Keratinocyte (primary cell): ENCODE measurements at regions not wholly inside any gene's neighbourhood (a gene's known extent, or its start where the extent isn't known, plus 50 kb on each side); places are given as distances from the start of the nearest gene placed in this dataset.

Experiments
- DNase-seq: peaks from one replicate; pipeline ENCODE4 v3.0.0-alpha.2; 2011; ENCODE audit warnings: low read depth, missing footprints, low spot score
- FAIRE-seq: peaks from 2 replicates; lab custom pipeline; 2011; peaks lifted over from hg19 to GRCh38; lab: Jason Lieb, UNC
- H2AFZ ChIP-seq: 2 replicates; pipeline ENCODE4 v1.6.0; 2012; ENCODE audit warnings: low read length, control low read depth, inconsistent platforms; ENCODE audit not compliant: control insufficient read depth
- H3K27ac ChIP-seq: 2 replicates; pipeline ENCODE4 v1.5.1; 2011; ENCODE audit warnings: low read length; ENCODE audit not compliant: control insufficient read depth, insufficient read depth
- H3K27me3 ChIP-seq: 3 replicates; pipeline ENCODE4 v1.6.0; 2011; ENCODE audit warnings: low read length; ENCODE audit not compliant: control insufficient read depth, insufficient read depth; ENCODE audit errors: extremely low read depth
- H3K36me3 ChIP-seq, 2 experiments: 2 replicates in 1 of 2; 3 replicates in 1 of 2; pipeline ENCODE4 v1.5.1; 2011; ENCODE audit warnings: low read length in 2 of 2, mild to moderate bottlenecking in 1 of 2; ENCODE audit not compliant: control insufficient read depth in 2 of 2, insufficient read depth in 2 of 2; ENCODE audit errors: extremely low read depth in 1 of 2
- H3K4me1 ChIP-seq: 3 replicates; pipeline ENCODE4 v1.5.1; 2011; ENCODE audit warnings: low read length; ENCODE audit not compliant: control insufficient read depth, insufficient read depth; ENCODE audit errors: extremely low read depth
- H3K4me2 ChIP-seq: 3 replicates; pipeline ENCODE4 v1.6.0; 2011; ENCODE audit warnings: low read depth, low read length; ENCODE audit not compliant: control insufficient read depth, insufficient read depth; ENCODE audit errors: extremely low read depth
- H3K4me3 ChIP-seq, 3 experiments: fragments of 200-600 bp in 1 of 3; sonication (generic) in 1 of 3; 2 replicates in 2 of 3; 3 replicates in 1 of 3; pipeline ENCODE4 v1.5.1; 2011 to 2016; ENCODE audit warnings: low read length in 3 of 3, mild to moderate bottlenecking in 3 of 3, control low read depth in 2 of 3, inconsistent platforms in 1 of 3, low read depth in 1 of 3, mixed read lengths in 1 of 3, mixed run types in 1 of 3, moderate library complexity in 1 of 3; ENCODE audit not compliant: control insufficient read depth in 2 of 3, insufficient read depth in 2 of 3; ENCODE audit errors: extremely low read depth in 1 of 3
- H3K79me2 ChIP-seq: 2 replicates; pipeline ENCODE4 v1.6.0; 2012; ENCODE audit warnings: low read length; ENCODE audit not compliant: control insufficient read depth, insufficient read depth
- H3K9ac ChIP-seq: 3 replicates; pipeline ENCODE4 v1.6.0; 2011; ENCODE audit warnings: low read length; ENCODE audit not compliant: control insufficient read depth, insufficient read depth; ENCODE audit errors: extremely low read depth
- H3K9me1 ChIP-seq: 3 replicates; pipeline ENCODE4 v1.6.0; 2011; ENCODE audit warnings: low read length; ENCODE audit not compliant: control insufficient read depth, insufficient read depth; ENCODE audit errors: extremely low read depth
- H3K9me3 ChIP-seq: 2 replicates; pipeline ENCODE4 v1.5.1; 2012; ENCODE audit warnings: low read depth, low read length; ENCODE audit not compliant: control insufficient read depth
- H4K20me1 ChIP-seq: 3 replicates; pipeline ENCODE4 v1.6.0; 2011; ENCODE audit warnings: low read length; ENCODE audit not compliant: control insufficient read depth, insufficient read depth; ENCODE audit errors: extremely low read depth
- CTCF ChIP-seq, 3 experiments: IDR thresholded peaks in 1 of 3; conservative IDR thresholded peaks in 1 of 3; optimal IDR thresholded peaks in 1 of 3; 2 replicates in 2 of 3; 3 replicates in 1 of 3; pipeline versions ENCODE3 to v1.5.1; 2011; ENCODE audit warnings: low read length in 3 of 3, mild to moderate bottlenecking in 3 of 3, moderate library complexity in 2 of 3, control low read depth in 1 of 3, inconsistent platforms in 1 of 3; ENCODE audit not compliant: insufficient read depth in 2 of 3; ENCODE audit errors: extremely low read depth in 1 of 3
- EZH2 ChIP-seq: IDR thresholded peaks from one replicate; pipeline ENCODE4 v1.6.1; 2012; ENCODE audit warnings: inconsistent platforms, mild to moderate bottlenecking, low read length, moderate library complexity
- dilution Hi-C: fragments of 300-500 bp; cut with MboI; formaldehyde crosslinking; loops from one replicate; pipeline ENCODE4 v1.7.0; 2020; ENCODE audit warnings: low sequenced_read_pairs; ENCODE audit not compliant: extremely low pct_ligation_motif_present

GRCh38 chr6:48057601-48058000, 53.4 kb downstream of the PTCHD4 start:
- DNase-seq (no peak), FAIRE-seq (no peak)
- Histone ChIP-seq H3K4me1 (no peaks in the 10 kb centered on the region), H3K27me3 (no peaks in the 10 kb centered on the region), H2AFZ (no peak overlapping the region), H4K20me1 (no peaks in the 10 kb centered on the region), H3K4me3 (no peak overlapping the region), H3K4me2 (no peak overlapping the region), H3K9ac (no peak overlapping the region), H3K79me2 (no peaks in the 10 kb centered on the region), H3K9me1 (no peaks in the 10 kb centered on the region), H3K9me3 (no peaks in the 10 kb centered on the region), H3K27ac (no peak overlapping the region), H3K36me3 (no peaks in the 10 kb centered on the region)
- no peak for TF ChIP-seq CTCF (optimal IDR thresholded peaks at IDR 0.05 in 1 of 3, IDR thresholded peaks at IDR 0.05 in 1 of 3, conservative IDR thresholded peaks at IDR 0.05 in 1 of 3; ENCODE audit: extremely low read depth in 1 of 3, insufficient read depth in 2 of 3, low read length in 3 of 3)
- TF ChIP-seq EZH2: no peak
- dilution Hi-C loops: no loop called here

GRCh38 chr6:48048451-48049146, 62.4 kb downstream of the PTCHD4 start:
- FAIRE-seq: no peak
- Histone ChIP-seq H3K9me3 (no peaks in the 10 kb centered on the region), H3K36me3 (no peaks in the 10 kb centered on the region)

More at GRCh38 chr6:48048451-48049146, 62.4 kb downstream of the PTCHD4 start:
- Histone ChIP-seq H3K4me2 (no peak overlapping the region), H3K79me2 (no peaks in the 10 kb centered on the region), H3K4me3 (no peak overlapping the region), H3K27ac (no peak overlapping the region), H4K20me1 (no peaks in the 10 kb centered on the region), H3K9me1 (no peaks in the 10 kb centered on the region), H3K4me1 (no peaks in the 10 kb centered on the region), H3K27me3 (no peaks in the 10 kb centered on the region), H3K9ac (no peak overlapping the region), H2AFZ (no peak overlapping the region)
- dilution Hi-C loops: no loop called here
- TF ChIP-seq EZH2 (no peak), CTCF (optimal IDR thresholded peaks at IDR 0.05 in 1 of 3, IDR thresholded peaks at IDR 0.05 in 1 of 3, conservative IDR thresholded peaks at IDR 0.05 in 1 of 3; ENCODE audit: extremely low read depth in 1 of 3, insufficient read depth in 2 of 3, low read length in 3 of 3) (no peak)
- no peak for DNase-seq
